Spleen (tissue), 3 donors: ENCODE measurements at regions not wholly inside any gene's neighbourhood (a gene's known extent, or its start where the extent isn't known, plus 50 kb on each side); places are given as distances from the start of the nearest gene placed in this dataset.

Source experiments
- POLR2A ChIP-seq, 3 donors: fragments of 450-650 bp; IDR thresholded peaks; one replicate each; pipeline ENCODE4 v1.5.1; 2017; ENCODE audit warnings: antibody characterized with exemption in 3 of 3, mild to moderate bottlenecking in 1 of 3
- POLR2AphosphoS5 ChIP-seq, 3 donors: sonication (generic); formaldehyde crosslinking; IDR thresholded peaks; one replicate each; pipeline ENCODE4 v1.5.1; 2017; ENCODE audit warnings: antibody characterized with exemption in 3 of 3

DNA sequence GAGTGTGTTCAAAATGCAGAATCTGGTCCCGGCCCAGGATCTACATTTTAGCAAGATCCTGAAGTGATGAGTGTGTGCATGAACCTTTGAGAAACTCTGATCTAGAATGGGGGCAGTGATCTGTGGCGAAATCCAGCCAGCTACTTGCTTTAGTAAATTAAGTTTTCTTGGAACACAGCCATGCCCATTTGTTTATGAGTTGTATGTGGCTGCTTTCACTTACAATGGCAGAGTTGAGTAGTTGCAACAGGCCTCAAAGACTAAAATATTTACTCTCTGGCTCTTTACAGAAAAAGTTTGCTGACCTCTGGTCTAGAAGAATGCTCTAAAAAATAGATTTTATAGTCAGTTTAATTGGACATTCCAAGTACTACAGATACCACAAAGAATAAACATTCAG lies 588.3 kb downstream of the BNC2 start:
- TF ChIP-seq POLR2AphosphoS5 (IDR thresholded peaks at IDR 0.05) (no peak), POLR2A (IDR thresholded peaks at IDR 0.05) (no peak)
